NCI-H82 treated with DMSO at 0.1 percent for 48 hours (cell line): ENCODE measurements at regions not wholly inside any gene's neighbourhood (a gene's known extent, or its start where the extent isn't known, plus 50 kb on each side); places are given as distances from the start of the nearest gene placed in this dataset.
A peak's percentile ranks its signal among the peaks of the same experiment; 100 is the strongest.

Source experiments
- DNase-seq: peaks from one replicate; lab custom pipeline; 2025; ENCODE audit not compliant: unreplicated experiment; lab: John Stamatoyannopoulos, UW

- DNase-seq = no peak
Observed at GRCh38 chr3:72310419-72311380, 525.8 kb upstream of the PROK2 start.

GRCh38 chr3:72309661-72310418, 524.9 kb upstream of the PROK2 start:
- DNase-seq = no peak

GRCh38 chr3:72308641-72309040, 523.7 kb upstream of the PROK2 start:
- no peak for DNase-seq

GRCh38 chr3:72307438-72308115, 522.6 kb upstream of the PROK2 start:
- DNase-seq = no peak

DNA sequence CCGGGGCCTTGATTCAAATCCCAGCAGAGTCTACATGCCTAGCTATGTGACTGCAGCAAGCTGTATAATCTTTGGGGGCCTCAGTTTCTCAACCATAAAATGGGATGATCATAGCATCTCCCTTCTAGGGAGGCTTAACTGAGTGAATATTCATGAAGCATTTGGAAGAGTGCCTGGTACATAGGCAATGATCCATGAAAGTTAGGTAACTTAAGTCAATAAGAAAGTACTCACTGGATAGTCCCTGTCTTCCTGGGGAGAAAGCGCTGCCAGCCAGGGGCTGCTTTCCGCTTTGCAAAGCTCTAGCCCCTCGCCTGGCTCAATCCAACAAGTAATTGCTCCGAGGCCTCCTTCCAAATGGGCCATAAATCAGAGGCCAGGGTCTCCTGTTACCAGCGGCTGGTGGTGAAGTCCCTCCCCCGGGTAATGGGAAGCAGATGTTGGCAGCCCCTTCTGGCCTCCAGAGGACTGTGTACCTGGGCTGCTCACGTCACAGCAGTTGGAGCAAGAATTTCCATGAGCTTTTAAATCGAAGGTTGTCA, 521.9 kb upstream of the PROK2 start:
- peak; percentile 10 for DNase-seq

DNA sequence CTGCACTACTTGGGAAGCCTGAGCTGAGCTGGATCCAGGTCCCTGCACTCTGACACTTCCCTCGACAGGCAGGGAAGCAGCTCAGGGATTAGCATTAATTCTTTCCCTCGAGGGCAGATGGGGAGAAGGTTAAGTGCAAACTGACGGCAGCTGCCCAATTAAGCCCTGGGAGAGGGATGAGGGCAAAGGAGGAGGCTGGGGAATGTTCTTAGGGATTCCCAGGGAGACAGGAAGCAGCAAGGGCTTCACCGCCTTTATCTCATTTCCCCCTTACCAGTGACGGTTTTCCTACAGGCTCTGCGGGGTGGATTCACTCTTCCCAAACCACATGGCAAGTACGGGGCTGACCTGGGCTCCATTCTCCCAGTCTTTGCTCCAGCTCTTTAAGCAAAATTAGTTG, 519.0 kb upstream of the PROK2 start:
- DNase-seq = peak; percentile 94

- no peak for DNase-seq
Observed at GRCh38 chr3:72301779-72302178, 516.8 kb upstream of the PROK2 start.

GRCh38 chr3:72300621-72301020, 515.7 kb upstream of the PROK2 start:
- DNase-seq = no peak

DNA sequence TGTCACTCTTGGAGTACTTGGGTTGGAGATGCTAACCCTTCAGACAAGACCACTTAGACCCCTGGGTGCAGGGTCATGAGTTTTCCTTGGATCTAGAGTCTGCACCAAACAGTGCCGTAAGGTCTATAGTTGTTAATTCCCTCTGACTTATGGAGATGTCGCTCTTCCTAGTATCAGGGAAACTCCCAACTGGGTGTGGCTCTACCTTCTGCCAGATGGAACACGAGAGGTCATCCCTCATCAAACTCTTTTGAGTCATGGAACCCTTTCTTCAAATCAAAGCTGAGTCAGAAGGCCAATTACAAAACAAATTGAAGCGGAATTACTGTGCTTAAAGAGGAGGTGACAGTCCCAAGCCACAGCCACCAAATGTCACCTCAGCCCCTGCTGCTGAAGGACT, 514.9 kb upstream of the PROK2 start:
- DNase-seq = no peak

- DNase-seq = no peak
Observed at GRCh38 chr3:72299321-72299802, 514.4 kb upstream of the PROK2 start.

DNA sequence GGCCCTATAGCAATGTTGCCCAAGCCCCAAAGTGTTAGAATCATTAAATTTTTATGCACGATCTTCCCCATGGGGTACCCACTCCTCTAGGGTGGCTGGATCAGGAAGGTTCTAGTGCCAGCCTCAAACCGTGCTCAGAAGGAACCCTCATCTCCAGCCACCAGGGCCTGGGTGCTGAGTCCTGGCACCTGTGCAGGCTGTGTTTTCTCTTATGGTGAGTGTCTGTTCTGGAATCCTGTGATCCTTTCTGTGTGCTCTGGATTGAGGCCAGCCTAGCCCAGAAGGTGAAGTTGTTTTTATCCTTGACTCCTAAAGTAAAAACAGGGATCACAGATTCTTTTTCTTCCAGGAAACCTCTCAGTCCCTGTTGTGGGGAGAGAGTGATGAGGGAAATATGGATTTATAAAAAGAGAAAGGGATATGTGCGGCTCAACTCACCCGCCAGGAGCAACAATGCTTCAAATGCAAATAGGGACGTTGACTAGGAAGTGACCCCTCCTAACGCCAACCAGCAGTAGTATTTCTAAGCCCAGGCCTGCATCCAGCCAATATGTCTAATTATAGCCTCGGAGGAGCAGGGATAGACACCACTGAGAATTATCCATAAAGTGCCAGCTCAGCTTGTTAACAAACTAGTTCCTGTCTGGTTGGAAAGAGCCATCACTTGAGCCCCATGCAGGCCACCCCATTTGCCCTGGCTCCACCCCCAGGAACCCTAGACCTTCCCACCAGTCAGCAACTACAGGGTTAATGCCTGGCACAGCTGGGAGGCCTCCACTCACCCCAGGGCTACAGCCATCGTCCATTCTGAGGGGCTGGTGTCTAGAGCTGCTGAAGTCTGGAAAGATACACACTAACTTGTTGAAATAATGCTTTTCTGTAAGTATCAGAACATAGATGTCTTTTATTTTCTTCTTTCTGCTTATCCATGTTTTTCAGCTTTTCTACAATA, 513.5 kb upstream of the PROK2 start:
- no peak for DNase-seq

DNA sequence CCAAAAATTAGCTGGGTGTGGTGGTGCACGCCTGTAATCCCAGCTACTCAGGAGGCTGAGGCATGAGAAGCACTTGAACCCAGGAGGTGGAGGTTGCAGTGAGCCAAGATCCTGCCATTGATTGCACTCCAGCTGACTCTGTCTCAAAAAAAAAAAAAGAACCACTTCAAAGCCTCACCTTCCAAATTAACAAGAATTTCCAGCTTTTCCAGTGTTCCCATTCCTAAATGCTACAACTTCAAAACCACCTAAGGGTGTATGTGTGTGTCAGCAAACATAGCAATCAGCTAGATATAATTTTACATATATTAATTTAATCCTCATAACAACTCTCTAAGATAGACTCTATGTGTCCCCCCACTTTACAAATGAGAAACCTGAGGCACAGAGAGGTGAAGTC, 512.5 kb upstream of the PROK2 start:
- DNase-seq = no peak

DNA sequence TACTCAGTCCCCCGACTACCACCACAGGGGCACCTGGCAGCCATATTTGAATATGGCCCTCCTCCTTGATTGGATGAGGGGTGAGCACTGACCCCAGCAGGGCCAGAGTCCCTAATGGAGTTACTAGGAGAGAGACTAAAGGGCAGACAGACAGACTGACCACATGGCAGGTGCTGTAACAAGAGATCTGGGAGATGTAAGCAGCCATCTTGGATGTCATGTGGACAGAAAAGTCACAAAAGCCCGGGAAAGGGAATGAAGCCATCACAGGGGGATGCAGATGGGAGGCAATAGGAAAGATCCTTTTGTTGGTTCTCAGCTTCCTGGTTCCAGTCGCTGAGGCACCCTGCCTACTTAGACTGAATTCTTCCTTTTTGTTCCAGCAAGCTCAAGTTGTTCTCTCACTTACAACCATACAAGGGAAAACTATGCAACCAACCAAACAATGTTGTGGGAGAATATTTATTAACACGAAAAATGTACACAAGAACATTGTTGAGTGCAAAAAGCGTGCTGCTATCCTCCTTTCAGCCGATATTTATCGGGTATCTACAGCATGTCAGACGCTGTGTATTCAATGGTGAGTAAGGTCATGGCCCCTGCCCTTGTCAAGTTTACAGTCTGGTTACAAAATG, 511.6 kb upstream of the PROK2 start:
- no peak for DNase-seq

GRCh38 chr3:72295962-72296450, 511.1 kb upstream of the PROK2 start:
- DNase-seq = peak; percentile 18

GRCh38 chr3:72295276-72295961, 510.5 kb upstream of the PROK2 start:
- no peak for DNase-seq

DNA sequence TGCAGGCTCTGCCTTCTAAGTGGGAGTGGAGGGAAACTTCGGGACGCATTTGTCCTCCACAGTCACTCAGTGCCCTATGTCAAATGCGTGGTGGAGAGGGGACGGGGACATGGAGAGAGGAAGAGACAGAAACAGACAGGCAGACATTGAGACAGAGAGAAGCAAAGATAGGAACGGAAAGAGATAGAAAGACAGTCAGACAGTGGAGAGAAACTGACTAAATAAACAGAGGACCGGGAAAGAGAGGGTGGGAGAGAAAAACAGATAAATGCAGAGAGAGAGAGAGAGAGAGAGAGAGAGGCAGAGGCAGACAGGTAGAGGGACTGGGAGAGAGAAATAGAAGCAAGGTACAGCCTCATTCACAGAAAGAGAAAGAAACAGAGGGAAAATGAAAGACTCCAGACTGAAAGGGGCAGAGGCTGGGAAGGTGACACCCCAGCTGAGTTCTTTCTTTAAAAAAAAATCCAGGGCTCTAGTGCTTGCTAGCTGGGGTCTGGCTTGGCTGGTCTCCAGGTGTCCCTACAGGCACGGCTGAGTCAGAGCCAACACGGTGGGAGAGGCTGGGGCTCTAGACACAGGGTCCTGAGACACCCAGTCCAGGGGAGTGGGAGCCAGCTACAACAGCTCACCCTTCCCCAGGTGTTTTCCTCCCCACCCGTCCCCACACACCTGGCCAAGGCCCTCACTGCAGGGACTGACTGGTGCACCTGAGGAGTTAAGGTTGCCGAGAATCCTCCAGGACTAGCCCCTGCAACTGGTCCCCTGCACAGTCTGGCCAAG, 506.1 kb upstream of the PROK2 start:
- no peak for DNase-seq

GRCh38 chr3:72289692-72290071, 504.7 kb upstream of the PROK2 start:
- no peak for DNase-seq
